HG03575 (cell line): ENCODE measurements at regions not wholly inside any gene's neighbourhood (a gene's known extent, or its start where the extent isn't known, plus 50 kb on each side); places are given as distances from the start of the nearest gene placed in this dataset.
"Not testable (repeated sequence)": the region's sequence is repeated elsewhere in the genome, so short reads cannot be mapped to it uniquely, and the experiment has no call there.

Source experiments
- ATAC-seq: cut with Tn5 transposase; IDR thresholded peaks from one replicate; pipeline ENCODE4 v1.9.1; 2021; ENCODE audit not compliant: unreplicated experiment, insufficient number of reproducible peaks, low FRiP score; ENCODE audit errors: extremely low read depth

- no peak for ATAC-seq
Observed at GRCh38 chr13:85562282-85562681, 236.9 kb downstream of the SLITRK6 start.

- no peak for ATAC-seq
Observed at GRCh38 chr13:85557691-85558467, 241.3 kb downstream of the SLITRK6 start.

DNA sequence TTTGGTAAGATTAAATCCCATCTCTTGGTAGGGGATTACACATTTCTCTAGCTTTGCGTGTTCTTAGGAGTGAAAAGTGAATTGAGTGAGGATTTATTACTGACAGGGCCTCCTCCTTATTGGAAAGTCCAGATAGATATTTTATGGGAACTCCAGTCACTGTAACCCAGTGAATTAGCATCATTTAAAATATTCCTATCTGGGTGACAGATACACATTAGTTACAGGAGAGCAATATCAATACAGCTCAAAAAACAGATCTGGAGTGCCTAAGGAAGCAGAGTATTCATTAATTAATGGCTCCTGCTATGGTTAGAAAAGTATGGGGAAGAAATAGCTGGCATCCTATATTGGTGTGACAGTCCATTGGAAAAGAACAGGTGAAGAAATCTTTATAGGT, 248.2 kb downstream of the SLITRK6 start:
- no peak for ATAC-seq

- no peak for ATAC-seq
Observed at GRCh38 chr13:85549819-85550218, 249.4 kb downstream of the SLITRK6 start.

GRCh38 chr13:85548845-85549244, 250.4 kb downstream of the SLITRK6 start:
- not testable (repeated sequence) for ATAC-seq

GRCh38 chr13:85545771-85546170, 253.4 kb downstream of the SLITRK6 start:
- ATAC-seq, result no peak

GRCh38 chr13:85544756-85545155, 254.5 kb downstream of the SLITRK6 start:
- ATAC-seq, result no peak

DNA sequence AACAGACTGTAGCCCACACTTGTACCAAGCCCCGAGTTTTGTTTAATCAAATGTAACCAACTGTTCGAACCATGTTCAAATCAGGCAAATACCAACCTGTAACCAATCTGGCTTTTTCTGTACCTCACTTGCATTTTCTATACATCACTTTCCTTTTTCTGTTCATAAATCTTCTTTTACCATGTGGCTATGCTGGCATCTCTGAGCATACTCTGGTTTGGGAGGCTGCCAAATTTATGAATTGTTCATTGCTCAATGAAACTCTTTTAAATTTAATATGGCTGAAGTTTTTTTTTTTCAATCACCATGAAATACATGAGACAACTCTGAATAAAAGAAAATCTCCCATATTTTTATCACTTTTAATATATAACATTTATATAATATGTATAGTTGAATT, 256.1 kb downstream of the SLITRK6 start:
- ATAC-seq, result no peak

GRCh38 chr13:85541476-85541875, 257.7 kb downstream of the SLITRK6 start:
- no peak for ATAC-seq

DNA sequence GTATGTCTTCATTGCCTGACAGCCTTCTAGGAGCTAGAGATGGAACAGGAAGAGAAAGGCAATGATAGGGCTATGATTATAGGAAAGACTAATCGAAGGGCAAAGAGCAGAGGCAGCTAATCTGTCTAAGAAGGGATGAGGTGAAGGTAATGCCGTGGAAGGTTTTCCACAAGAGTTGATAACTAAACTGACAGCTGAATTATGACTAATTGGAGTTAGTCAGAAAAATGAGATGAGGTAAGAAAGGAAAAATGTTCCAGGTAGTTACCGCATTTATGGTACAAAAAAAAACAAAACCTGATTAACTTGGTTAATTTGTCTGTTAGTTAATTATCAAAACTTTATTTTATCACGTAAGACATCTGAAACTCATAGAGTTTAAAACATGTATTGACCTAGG, 260.3 kb downstream of the SLITRK6 start:
- ATAC-seq, result no peak

DNA sequence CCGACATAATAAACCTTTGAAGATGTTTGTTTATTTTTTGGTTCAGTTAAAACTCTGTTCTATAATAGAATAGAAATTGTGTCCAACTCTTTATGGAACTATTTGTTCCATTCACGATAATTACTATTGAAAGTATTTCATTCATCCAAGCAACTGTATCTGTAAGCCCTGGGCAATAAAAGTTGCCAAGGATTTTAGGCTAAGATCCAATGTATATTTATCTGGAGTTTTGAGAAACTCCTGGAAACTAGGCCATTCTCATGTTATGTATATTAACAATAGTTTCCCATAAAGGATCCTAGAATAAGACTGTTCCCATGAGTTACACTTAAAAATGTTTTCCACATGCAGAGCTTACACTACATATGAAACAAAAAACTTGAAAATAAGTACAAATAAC, 261.6 kb downstream of the SLITRK6 start:
- ATAC-seq, result no peak

GRCh38 chr13:85536706-85537105, 262.5 kb downstream of the SLITRK6 start:
- no peak for ATAC-seq

DNA sequence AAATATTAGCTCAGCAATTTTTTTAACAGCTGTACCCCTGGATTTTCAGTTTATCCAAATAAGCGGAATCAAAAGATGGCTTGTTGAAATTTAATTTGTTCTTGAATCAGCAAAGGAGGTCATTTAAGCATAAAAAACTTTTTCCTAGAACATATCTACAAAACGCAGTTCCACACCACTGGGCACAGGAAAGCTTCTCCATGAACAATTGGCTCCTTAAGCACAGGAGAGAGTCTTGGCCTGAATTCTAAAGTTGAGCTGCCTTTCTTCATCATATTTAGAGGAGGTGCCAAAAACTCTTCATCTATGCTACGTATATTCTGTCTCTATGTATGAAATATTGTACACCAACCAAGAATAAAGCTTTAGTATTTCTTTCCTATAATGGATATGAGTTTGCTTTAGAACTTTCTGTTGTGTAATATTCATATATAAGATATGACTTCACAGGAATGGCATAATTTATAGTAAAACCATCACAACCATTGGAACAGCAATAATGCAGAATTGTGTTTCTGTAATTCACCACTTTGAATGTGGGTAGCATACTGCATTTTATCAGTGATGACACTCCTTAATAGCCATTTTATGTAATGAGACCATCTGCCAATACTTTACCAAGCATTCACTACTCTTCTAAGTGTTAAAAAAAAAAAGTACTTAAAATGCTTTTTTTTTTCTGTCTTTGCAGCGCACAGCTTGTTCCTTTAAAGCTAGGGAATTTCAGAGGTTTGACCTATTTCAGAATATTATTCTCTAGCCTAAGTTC, 263.7 kb downstream of the SLITRK6 start:
- ATAC-seq, result no peak

DNA sequence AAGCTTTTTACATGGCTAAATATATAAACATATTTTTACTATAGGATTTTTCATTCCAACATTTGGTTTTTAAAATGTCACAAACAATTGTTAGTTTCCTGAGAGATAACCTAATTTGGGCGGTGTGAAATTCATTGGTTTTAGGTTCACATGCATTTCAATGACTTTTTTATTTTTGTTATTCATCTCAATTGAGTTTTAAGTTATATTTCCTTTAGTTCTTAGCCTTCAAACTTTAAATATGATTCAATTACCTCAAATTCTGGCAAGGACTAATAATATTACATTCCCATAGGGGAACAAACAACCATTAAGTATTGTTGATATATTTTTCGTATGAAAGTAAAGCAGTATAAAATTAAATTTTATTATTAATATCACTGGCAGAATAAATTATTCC, 265.3 kb downstream of the SLITRK6 start:
- ATAC-seq, result no peak

- no peak for ATAC-seq
Observed at GRCh38 chr13:85529218-85529594, 270.0 kb downstream of the SLITRK6 start.

GRCh38 chr13:85528491-85529217, 270.6 kb downstream of the SLITRK6 start:
- ATAC-seq, result no peak

GRCh38 chr13:85527316-85527715, 271.9 kb downstream of the SLITRK6 start:
- ATAC-seq, result no peak

- ATAC-seq, result no peak
Observed at GRCh38 chr13:85525411-85525810, 273.8 kb downstream of the SLITRK6 start.

- no peak for ATAC-seq
Observed at GRCh38 chr13:85521657-85522056, 277.6 kb downstream of the SLITRK6 start.

- no peak for ATAC-seq
Observed at GRCh38 chr13:85520445-85520844, 278.8 kb downstream of the SLITRK6 start.
